Neural crest cell (in vitro differentiated cells): ENCODE measurements at regions not wholly inside any gene's neighbourhood (a gene's known extent, or its start where the extent isn't known, plus 50 kb on each side); places are given as distances from the start of the nearest gene placed in this dataset.

Experiments
- DNase-seq: peaks from one replicate; pipeline ENCODE4 v3.0.0; 2021; ENCODE audit warnings: low read depth, mixed read lengths, low spot score
- H3K27ac Mint-ChIP-seq: one replicate; pipeline ENCODE4 v1.8.0; 2021; ENCODE audit warnings: mild to moderate bottlenecking, mixed read lengths; ENCODE audit not compliant: unreplicated experiment
- H3K27me3 Mint-ChIP-seq: 2 replicates; pipeline ENCODE4 v1.8.0; 2021; ENCODE audit warnings: low read depth, mild to moderate bottlenecking, mixed read lengths
- H3K36me3 Mint-ChIP-seq: 2 replicates; pipeline ENCODE4 v1.8.0; 2021; ENCODE audit warnings: low read depth, mild to moderate bottlenecking, mixed read lengths
- H3K4me1 Mint-ChIP-seq: 2 replicates; pipeline ENCODE4 v1.8.0; 2021; ENCODE audit warnings: mixed read lengths
- H3K4me3 Mint-ChIP-seq: one replicate; pipeline ENCODE4 v1.8.0; 2021; ENCODE audit warnings: mild to moderate bottlenecking, mixed read lengths
- H3K9me3 Mint-ChIP-seq: 2 replicates; pipeline ENCODE4 v1.8.0; 2021; ENCODE audit warnings: mixed read lengths
- TF ChIP-seq, protein P1 (sequence below): fragments of 200-600 bp; sonication (generic); conservative IDR thresholded peaks from 2 replicates; pipeline ENCODE4 v1.5.0; 2021; ENCODE audit warnings: antibody characterized with exemption, mild to moderate bottlenecking

DNA sequence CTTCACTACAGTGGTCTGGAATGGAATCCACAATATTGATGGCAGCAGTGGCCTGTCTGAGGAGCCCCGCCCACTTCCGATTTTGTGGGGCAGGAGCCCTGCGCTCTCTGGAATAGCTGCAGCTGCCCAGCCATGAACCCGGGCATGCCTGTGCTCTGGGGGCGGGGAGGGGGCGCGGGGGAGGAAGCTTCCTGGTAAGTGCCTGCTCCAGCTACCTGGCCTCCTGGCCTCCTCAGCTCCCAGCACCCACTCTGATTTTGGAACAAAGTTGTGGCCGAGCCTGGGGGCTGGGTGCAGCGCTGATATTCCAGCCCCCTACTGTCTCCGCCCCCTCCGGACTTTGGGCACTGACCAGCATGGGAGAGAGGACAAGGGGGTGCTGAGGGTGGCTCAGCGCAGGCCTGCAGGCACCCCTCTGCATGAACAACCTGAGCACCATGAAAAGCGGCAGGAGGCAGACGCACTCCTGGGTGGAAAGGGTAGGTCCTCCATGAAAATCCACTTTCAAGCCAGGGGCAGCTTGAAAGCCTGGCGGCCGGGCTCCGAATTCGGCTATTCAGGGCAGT lies 972.7 kb upstream of the AGA start:
- no peaks in the 10 kb centered on the region for H3K27me3 Mint-ChIP-seq

DNA sequence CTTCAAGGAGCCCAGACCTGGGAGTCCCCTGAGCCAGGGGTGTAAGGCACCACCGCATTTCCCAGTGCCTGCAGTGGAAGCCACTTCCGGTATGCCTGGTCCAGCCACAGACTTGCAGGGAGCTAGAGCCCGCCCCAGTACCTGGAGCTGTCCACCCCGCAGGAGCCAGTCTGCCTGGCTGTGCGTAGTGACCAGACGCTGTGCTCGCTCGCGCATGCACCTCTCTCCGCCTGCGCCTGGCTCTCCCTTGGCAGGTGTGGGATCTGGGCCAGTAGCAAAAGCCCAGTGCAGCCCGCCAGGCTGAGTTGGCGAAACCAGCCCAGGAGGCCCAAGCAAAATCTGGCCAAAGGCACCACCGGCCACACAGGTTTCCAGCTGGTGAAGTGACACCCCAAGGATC lies 973.7 kb upstream of the AGA start:
- Mint-ChIP-seq H3K27ac (no peak overlapping the region), H3K4me1 (no peaks in the 10 kb centered on the region), H3K4me3 (no peak overlapping the region), H3K9me3 (no peaks in the 10 kb centered on the region), H3K27me3 (no peaks in the 10 kb centered on the region), H3K36me3 (no peaks in the 10 kb centered on the region)
- no peak for DNase-seq
- TF ChIP-seq, protein P1, sequence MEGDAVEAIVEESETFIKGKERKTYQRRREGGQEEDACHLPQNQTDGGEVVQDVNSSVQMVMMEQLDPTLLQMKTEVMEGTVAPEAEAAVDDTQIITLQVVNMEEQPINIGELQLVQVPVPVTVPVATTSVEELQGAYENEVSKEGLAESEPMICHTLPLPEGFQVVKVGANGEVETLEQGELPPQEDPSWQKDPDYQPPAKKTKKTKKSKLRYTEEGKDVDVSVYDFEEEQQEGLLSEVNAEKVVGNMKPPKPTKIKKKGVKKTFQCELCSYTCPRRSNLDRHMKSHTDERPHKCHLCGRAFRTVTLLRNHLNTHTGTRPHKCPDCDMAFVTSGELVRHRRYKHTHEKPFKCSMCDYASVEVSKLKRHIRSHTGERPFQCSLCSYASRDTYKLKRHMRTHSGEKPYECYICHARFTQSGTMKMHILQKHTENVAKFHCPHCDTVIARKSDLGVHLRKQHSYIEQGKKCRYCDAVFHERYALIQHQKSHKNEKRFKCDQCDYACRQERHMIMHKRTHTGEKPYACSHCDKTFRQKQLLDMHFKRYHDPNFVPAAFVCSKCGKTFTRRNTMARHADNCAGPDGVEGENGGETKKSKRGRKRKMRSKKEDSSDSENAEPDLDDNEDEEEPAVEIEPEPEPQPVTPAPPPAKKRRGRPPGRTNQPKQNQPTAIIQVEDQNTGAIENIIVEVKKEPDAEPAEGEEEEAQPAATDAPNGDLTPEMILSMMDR: no peak

More for the DNA sequence above, 972.7 kb upstream of the AGA start:
- no peaks in the 10 kb centered on the region for H3K4me1 Mint-ChIP-seq
- TF ChIP-seq, protein P1: no peak
- no peaks in the 10 kb centered on the region for H3K36me3 Mint-ChIP-seq
- DNase-seq: no peak
- no peak overlapping the region for H3K4me3 Mint-ChIP-seq
- no peaks in the 10 kb centered on the region for H3K9me3 Mint-ChIP-seq
- no peak overlapping the region for H3K27ac Mint-ChIP-seq

DNA sequence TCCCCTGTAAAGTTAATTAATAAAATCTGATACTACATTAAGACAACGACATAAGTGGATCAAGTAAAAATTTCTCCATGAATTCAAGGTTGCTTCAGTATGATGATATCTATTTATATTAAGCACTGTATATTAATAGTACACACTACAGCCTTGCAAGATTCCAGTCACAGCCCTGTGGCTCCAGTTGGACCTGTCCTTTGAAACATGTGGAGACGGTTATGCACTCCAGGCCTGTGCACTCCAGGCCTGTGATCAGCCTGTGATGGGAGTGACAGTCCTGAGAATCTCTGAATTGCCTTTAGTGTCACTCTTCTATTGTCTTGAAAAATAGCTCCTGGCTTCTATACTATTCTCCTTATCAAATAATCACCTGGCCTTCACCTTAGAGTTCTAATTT lies 981.1 kb upstream of the AGA start:
- Mint-ChIP-seq H3K27ac (no peak overlapping the region), H3K27me3 (no peaks in the 10 kb centered on the region), H3K4me1 (no peaks in the 10 kb centered on the region), H3K9me3 (no peaks in the 10 kb centered on the region), H3K36me3 (no peaks in the 10 kb centered on the region), H3K4me3 (no peak overlapping the region)
- DNase-seq: no peak
- TF ChIP-seq, protein P1: no peak

DNA sequence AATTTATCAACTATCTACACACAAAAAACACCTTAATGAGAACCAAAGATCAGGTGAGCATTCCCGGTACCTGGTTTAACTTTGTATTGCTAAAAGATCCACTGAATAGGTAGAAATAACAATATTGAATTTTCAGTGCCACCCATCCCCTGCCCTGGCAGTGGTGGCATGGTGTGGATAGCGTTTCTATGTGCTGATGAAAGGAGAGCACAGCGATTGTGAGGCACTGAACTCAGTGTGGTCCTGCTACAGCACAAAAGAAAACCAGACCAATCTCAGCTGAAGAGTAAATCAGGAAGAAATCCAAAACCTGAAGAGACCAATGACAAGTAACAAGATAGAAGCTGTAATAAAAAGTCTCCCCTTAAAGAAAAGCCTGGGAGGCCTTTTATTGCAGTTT lies 984.6 kb upstream of the AGA start:
- no peaks in the 10 kb centered on the region for H3K36me3 Mint-ChIP-seq
- DNase-seq: no peak
- no peaks in the 10 kb centered on the region for H3K27me3 Mint-ChIP-seq
- H3K27ac Mint-ChIP-seq: no peak overlapping the region
- H3K9me3 Mint-ChIP-seq: no peaks in the 10 kb centered on the region
- TF ChIP-seq, protein P1: no peak
- no peaks in the 10 kb centered on the region for H3K4me1 Mint-ChIP-seq
- no peak overlapping the region for H3K4me3 Mint-ChIP-seq

DNA sequence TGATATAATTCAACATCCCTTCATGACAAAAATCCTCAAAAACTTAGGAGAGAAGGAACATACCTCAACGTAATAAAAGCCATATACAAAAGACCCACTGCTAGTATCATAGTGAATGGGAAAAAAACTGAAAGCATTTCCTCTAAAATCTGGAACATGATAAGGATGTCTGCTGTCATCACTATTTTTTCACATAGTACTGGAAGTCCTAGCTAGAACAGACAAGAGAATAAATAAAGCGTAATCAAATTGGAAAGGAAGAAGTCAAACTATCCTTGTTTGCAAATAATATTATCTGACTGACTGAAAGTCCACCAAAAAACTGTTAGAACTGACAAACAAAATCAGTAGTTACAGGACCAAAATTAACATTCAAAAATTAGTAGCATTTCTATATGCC lies 985.4 kb upstream of the AGA start:
- H3K4me3 Mint-ChIP-seq: no peak overlapping the region
- no peaks in the 10 kb centered on the region for H3K36me3 Mint-ChIP-seq
- no peaks in the 10 kb centered on the region for H3K9me3 Mint-ChIP-seq
- no peak for DNase-seq
- no peaks in the 10 kb centered on the region for H3K4me1 Mint-ChIP-seq
- H3K27me3 Mint-ChIP-seq: no peaks in the 10 kb centered on the region
- no peak overlapping the region for H3K27ac Mint-ChIP-seq
- TF ChIP-seq, protein P1: no peak
